Natural killer cell (primary cell): ENCODE measurements at regions not wholly inside any gene's neighbourhood (a gene's known extent, or its start where the extent isn't known, plus 50 kb on each side); places are given as distances from the start of the nearest gene placed in this dataset.

Experiments
- ATAC-seq, 3 donors: fragments of 150-1000 bp in 2 of 3; fragments of 200-7000 bp in 1 of 3; cut with Tn5 transposase; 1 replicate in 1 of 3; 2 replicates in 2 of 3; pipeline ENCODE4 v1.10.0; 2021; ENCODE audit warnings: mild to moderate bottlenecking in 2 of 3, moderate library complexity in 2 of 3
- DNase-seq, 2 donors: peaks; one replicate each; pipeline versions ENCODE4 v3.0.0 to v3.0.0-alpha.2; 2013 to 2021; ENCODE audit warnings: mixed read lengths in 1 of 2
- H3K27ac ChIP-seq: one replicate; pipeline ENCODE4 v1.5.1; 2013; ENCODE audit warnings: mild to moderate bottlenecking, low read length
- H3K27me3 ChIP-seq: one replicate; pipeline ENCODE4 v1.6.1; 2013; ENCODE audit warnings: low read length; ENCODE audit not compliant: control insufficient read depth, insufficient read depth
- H3K36me3 ChIP-seq: one replicate; pipeline ENCODE4 v1.6.1; 2013; ENCODE audit warnings: low read length; ENCODE audit not compliant: control insufficient read depth, insufficient read depth
- H3K4me1 ChIP-seq: one replicate; pipeline ENCODE4 v1.6.1; 2013; ENCODE audit warnings: low read length; ENCODE audit not compliant: control insufficient read depth, insufficient read depth
- H3K4me3 ChIP-seq: one replicate; pipeline ENCODE4 v1.5.1; 2013; ENCODE audit warnings: low read length
- H3K9me3 ChIP-seq: one replicate; pipeline ENCODE4 v1.6.1; 2013; ENCODE audit warnings: low read length; ENCODE audit not compliant: control insufficient read depth, insufficient read depth
- H3K27ac Mint-ChIP-seq, 2 donors: one replicate each; pipeline ENCODE4 v1.8.0; 2022; ENCODE audit warnings: mild to moderate bottlenecking in 2 of 2, mixed read lengths in 2 of 2, moderate library complexity in 1 of 2
- H3K27me3 Mint-ChIP-seq, 2 donors: one replicate each; pipeline ENCODE4 v1.8.0; 2022; ENCODE audit warnings: low read depth in 2 of 2, mixed read lengths in 2 of 2
- H3K36me3 Mint-ChIP-seq: one replicate; pipeline ENCODE4 v1.8.0; 2022; ENCODE audit warnings: mixed read lengths
- H3K4me1 Mint-ChIP-seq, 2 donors: one replicate each; pipeline ENCODE4 v1.8.0; 2022; ENCODE audit warnings: mixed read lengths in 2 of 2
- H3K4me3 Mint-ChIP-seq: one replicate; pipeline ENCODE4 v1.8.0; 2022; ENCODE audit warnings: mild to moderate bottlenecking, moderate library complexity, mixed read lengths
- H3K9me3 Mint-ChIP-seq, 2 donors: one replicate each; pipeline ENCODE4 v1.8.0; 2022; ENCODE audit warnings: mixed read lengths in 2 of 2
- WGBS: methylation state at CpG from one replicate; pipeline ENCODE4 v1.1.7; 2013; ENCODE audit warnings: missing lambda C conversion rate; ENCODE audit not compliant: insufficient coverage; 5-methylcytosine and 5-hydroxymethylcytosine counted together
- intact Hi-C: fragments of 100-400 bp; cut with micrococcal nuclease; formaldehyde crosslinking; loops from one replicate; pipeline ENCODE4 v1.14.2; 2022
- TF ChIP-seq, protein P1 (sequence below): fragments of 200-600 bp; IDR thresholded peaks from one replicate; pipeline ENCODE4 v1.8.0; 2022; ENCODE audit warnings: antibody characterized with exemption

- ATAC-seq (no peak), DNase-seq (no peak)
- Histone ChIP-seq H3K27ac (no peak overlapping the region), H3K36me3 (no peaks in the 10 kb centered on the region), H3K9me3 (peaks cover 5% of the 10 kb centered on the region), H3K27me3 (no peaks in the 10 kb centered on the region), H3K4me3 (no peak overlapping the region), H3K4me1 (no peaks in the 10 kb centered on the region)
- WGBS: 100% methylated on average over 1 of the region's 1 CpG
- H3K9me3 Mint-ChIP-seq: peaks cover 4 to 8% of the 10 kb centered on the region in 2 donors
- H3K27me3 Mint-ChIP-seq: no peaks in the 10 kb centered on the region
- H3K36me3 Mint-ChIP-seq: no peaks in the 10 kb centered on the region
- intact Hi-C loops: no loop called here
- no peak overlapping the region for H3K4me3 Mint-ChIP-seq
- TF ChIP-seq, protein P1, sequence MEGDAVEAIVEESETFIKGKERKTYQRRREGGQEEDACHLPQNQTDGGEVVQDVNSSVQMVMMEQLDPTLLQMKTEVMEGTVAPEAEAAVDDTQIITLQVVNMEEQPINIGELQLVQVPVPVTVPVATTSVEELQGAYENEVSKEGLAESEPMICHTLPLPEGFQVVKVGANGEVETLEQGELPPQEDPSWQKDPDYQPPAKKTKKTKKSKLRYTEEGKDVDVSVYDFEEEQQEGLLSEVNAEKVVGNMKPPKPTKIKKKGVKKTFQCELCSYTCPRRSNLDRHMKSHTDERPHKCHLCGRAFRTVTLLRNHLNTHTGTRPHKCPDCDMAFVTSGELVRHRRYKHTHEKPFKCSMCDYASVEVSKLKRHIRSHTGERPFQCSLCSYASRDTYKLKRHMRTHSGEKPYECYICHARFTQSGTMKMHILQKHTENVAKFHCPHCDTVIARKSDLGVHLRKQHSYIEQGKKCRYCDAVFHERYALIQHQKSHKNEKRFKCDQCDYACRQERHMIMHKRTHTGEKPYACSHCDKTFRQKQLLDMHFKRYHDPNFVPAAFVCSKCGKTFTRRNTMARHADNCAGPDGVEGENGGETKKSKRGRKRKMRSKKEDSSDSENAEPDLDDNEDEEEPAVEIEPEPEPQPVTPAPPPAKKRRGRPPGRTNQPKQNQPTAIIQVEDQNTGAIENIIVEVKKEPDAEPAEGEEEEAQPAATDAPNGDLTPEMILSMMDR: no peak
- no peaks in the 10 kb centered on the region for H3K4me1 Mint-ChIP-seq
- no peak overlapping the region for H3K27ac Mint-ChIP-seq
Measured at GRCh38 chr2:6148882-6149281, 456.7 kb downstream of the SOX11 start.

DNA sequence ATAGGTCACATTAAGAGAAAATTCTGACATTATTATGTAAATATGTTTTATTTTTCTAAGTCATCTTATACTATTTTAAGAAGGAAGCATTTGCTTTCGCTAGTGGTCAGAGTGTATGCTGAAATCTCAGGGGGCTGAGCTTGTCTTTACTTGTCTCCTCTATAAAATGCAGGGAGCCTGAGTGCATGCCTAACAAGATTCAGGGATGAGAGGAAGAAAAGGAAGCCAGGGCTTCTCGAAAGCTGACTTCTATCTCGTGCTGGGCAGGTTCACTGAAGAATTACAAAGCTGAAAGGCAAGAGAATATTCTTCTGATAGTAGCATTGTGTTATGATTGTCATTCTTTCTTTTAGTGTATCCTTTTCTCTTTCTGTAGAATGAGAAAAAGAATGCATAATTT, 467.4 kb downstream of the SOX11 start:
- Mint-ChIP-seq H3K27ac (no peak overlapping the region), H3K4me3 (no peak overlapping the region), H3K27me3 (no peaks in the 10 kb centered on the region), H3K36me3 (peaks cover 6% of the 10 kb centered on the region), H3K4me1 (no peaks in the 10 kb centered on the region), H3K9me3 (peaks cover 4 to 9% of the 10 kb centered on the region in 2 donors)
- no peak overlapping the region for H3K4me3 ChIP-seq
- no peaks in the 10 kb centered on the region for H3K27me3 ChIP-seq
- H3K9me3 ChIP-seq: peaks cover 2% of the 10 kb centered on the region
- ATAC-seq (no peak), DNase-seq (no peak)
- no peaks in the 10 kb centered on the region for H3K4me1 ChIP-seq
- H3K36me3 ChIP-seq: no peaks in the 10 kb centered on the region
- TF ChIP-seq, protein P1: no peak
- 87% methylated on average over 3 of the region's 3 CpGs for WGBS
- intact Hi-C loops: no loop called here
- H3K27ac ChIP-seq: no peak overlapping the region

GRCh38 chr2:6163932-6164331, 471.7 kb downstream of the SOX11 start:
- ATAC-seq: no peak
- Mint-ChIP-seq H3K4me3 (no peak overlapping the region), H3K27me3 (no peaks in the 10 kb centered on the region), H3K36me3 (no peaks in the 10 kb centered on the region), H3K9me3 (peaks cover 2 to 12% of the 10 kb centered on the region in 2 donors), H3K27ac (no peak overlapping the region), H3K4me1 (no peaks in the 10 kb centered on the region)
- 74% methylated on average over 7 of the region's 7 CpGs for WGBS
- intact Hi-C loops: no loop called here
- Histone ChIP-seq H3K9me3 (peaks cover 2% of the 10 kb centered on the region), H3K4me3 (no peak overlapping the region), H3K36me3 (no peaks in the 10 kb centered on the region), H3K4me1 (no peaks in the 10 kb centered on the region), H3K27me3 (no peaks in the 10 kb centered on the region), H3K27ac (no peak overlapping the region)
- TF ChIP-seq, protein P1: no peak
- DNase-seq: no peak

DNA sequence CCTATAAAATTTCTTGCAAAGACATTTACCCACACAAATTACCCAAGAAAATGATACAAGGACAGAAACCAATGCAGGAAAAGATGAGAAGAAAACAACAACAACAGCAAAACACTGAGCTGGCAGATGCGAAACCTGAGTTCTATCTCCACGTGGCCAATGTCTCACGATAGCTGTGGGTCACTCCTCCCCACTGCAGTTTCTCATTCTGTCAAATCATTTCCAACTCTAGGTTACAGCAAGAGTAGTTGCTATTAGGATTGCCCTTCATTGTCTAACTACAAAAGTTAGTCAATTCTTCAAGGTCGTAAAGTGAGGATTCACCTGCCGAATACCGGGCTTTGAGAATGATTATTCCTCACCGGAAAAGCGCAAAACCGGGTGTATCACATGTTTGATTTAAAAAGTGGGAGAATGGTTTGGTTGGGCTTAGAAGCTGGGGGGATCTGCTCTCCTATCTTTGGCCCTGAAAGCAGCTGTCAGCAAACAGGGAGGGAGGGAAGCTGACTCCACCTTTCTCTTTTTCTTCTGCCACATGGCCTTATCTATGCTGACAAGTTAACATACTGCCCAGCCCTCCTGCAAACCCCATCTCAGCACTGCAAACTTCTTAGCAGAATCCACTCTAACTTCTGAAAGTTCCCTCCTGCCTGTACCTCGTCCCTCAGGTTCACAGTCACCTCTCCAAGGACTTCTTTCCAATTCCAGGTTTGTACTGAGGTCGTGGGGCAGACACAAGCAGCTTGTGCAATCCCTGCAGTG, 473.0 kb downstream of the SOX11 start:
- ATAC-seq (no peak), DNase-seq (no peak)
- Histone ChIP-seq H3K27ac (no peak overlapping the region), H3K9me3 (peaks cover 2% of the 10 kb centered on the region), H3K4me1 (no peaks in the 10 kb centered on the region), H3K4me3 (no peak overlapping the region), H3K27me3 (no peaks in the 10 kb centered on the region), H3K36me3 (no peaks in the 10 kb centered on the region)
- Mint-ChIP-seq H3K36me3 (no peaks in the 10 kb centered on the region), H3K4me3 (no peak overlapping the region), H3K27me3 (no peaks in the 10 kb centered on the region), H3K9me3 (peaks cover 6 to 13% of the 10 kb centered on the region in 2 donors), H3K4me1 (no peaks in the 10 kb centered on the region), H3K27ac (no peak overlapping the region)
- intact Hi-C loops: no loop called here
- TF ChIP-seq, protein P1: no peak
- WGBS: 81% methylated on average over 11 of the region's 11 CpGs
